Ascending aorta (tissue), 2 donors: ENCODE measurements at regions not wholly inside any gene's neighbourhood (a gene's known extent, or its start where the extent isn't known, plus 50 kb on each side); places are given as distances from the start of the nearest gene placed in this dataset.

Source experiments
- DNase-seq, 2 donors: peaks; one replicate each; pipeline ENCODE4 v3.0.0-alpha.2; 2019; ENCODE audit warnings: low spot score in 2 of 2
- H3K27ac ChIP-seq, 2 donors: fragments of 200-600 bp; sonication (generic); one replicate each; pipeline ENCODE4 v1.5.1; 2016 to 2017; ENCODE audit warnings: mild to moderate bottlenecking in 1 of 2
- H3K27me3 ChIP-seq: fragments of 200-600 bp; sonication (generic); one replicate; pipeline ENCODE4 v1.5.1; 2017
- H3K36me3 ChIP-seq, 2 donors: fragments of 200-600 bp; sonication (generic); one replicate each; pipeline ENCODE4 v1.5.1; 2016
- H3K4me1 ChIP-seq, 2 donors: fragments of 200-600 bp; sonication (generic); one replicate each; pipeline ENCODE4 v1.5.1; 2016 to 2017; ENCODE audit warnings: mild to moderate bottlenecking in 1 of 2
- H3K4me3 ChIP-seq, 2 donors: fragments of 200-600 bp; sonication (generic); one replicate each; pipeline ENCODE4 v1.5.1; 2016 to 2017; ENCODE audit warnings: mild to moderate bottlenecking in 1 of 2
- H3K9me3 ChIP-seq, 2 donors: fragments of 200-600 bp; sonication (generic); one replicate each; pipeline ENCODE4 v1.5.1; 2016
- CTCF ChIP-seq, 3 experiments: fragments of 200-600 bp in 2 of 3; fragments of 450-650 bp in 1 of 3; sonication (generic) in 2 of 3; IDR thresholded peaks; one replicate each; pipeline ENCODE4 v1.5.1; 2016 to 2019; ENCODE audit warnings: antibody characterized with exemption in 3 of 3, mild to moderate bottlenecking in 1 of 3, moderate library complexity in 1 of 3
- intact Hi-C: fragments of 100-400 bp; cut with DNase I; formaldehyde crosslinking; loops from one replicate; pipeline ENCODE4 v1.15.1; 2023

- no peak overlapping the region for H3K4me3 ChIP-seq
- no peak overlapping the region for H3K27ac ChIP-seq
- intact Hi-C loops = no loop called here
- H3K9me3 ChIP-seq = no peaks in the 10 kb centered on the region
- TF ChIP-seq CTCF (IDR thresholded peaks at IDR 0.05) = no peak
- no peaks in the 10 kb centered on the region for H3K36me3 ChIP-seq
- no peak for DNase-seq
- no peaks in the 10 kb centered on the region for H3K27me3 ChIP-seq
- H3K4me1 ChIP-seq = no peaks in the 10 kb centered on the region
These were observed 155.8 kb upstream of the ATP2B1 start for GRCh38 chr12:89864411-89864810.

- Histone ChIP-seq H3K9me3 (no peaks in the 10 kb centered on the region), H3K27me3 (no peaks in the 10 kb centered on the region), H3K4me3 (no peak overlapping the region), H3K27ac (no peak overlapping the region), H3K36me3 (no peaks in the 10 kb centered on the region), H3K4me1 (no peaks in the 10 kb centered on the region)
- TF ChIP-seq CTCF (IDR thresholded peaks at IDR 0.05) = no peak
- no peak for DNase-seq
- intact Hi-C loops = no loop called here
These were observed 155.3 kb upstream of the ATP2B1 start for GRCh38 chr12:89863968-89864367.

- intact Hi-C loops = no loop called here
- no peak for DNase-seq
- H3K4me3 ChIP-seq = no peak overlapping the region
- peak overlapping the region in 1 of 2 donors; percentile 54 for H3K27ac ChIP-seq
- no peak for TF ChIP-seq CTCF (IDR thresholded peaks at IDR 0.05)
- H3K9me3 ChIP-seq = no peaks in the 10 kb centered on the region
- no peaks in the 10 kb centered on the region for H3K27me3 ChIP-seq
- H3K36me3 ChIP-seq = no peaks in the 10 kb centered on the region
- no peaks in the 10 kb centered on the region for H3K4me1 ChIP-seq
These were observed 154.9 kb upstream of the ATP2B1 start for GRCh38 chr12:89863493-89863938.

- intact Hi-C loops = no loop called here
- Histone ChIP-seq H3K27ac (peak overlapping the region in 1 of 2 donors; percentile 54), H3K4me3 (no peak overlapping the region), H3K9me3 (no peaks in the 10 kb centered on the region), H3K36me3 (no peaks in the 10 kb centered on the region), H3K27me3 (no peaks in the 10 kb centered on the region), H3K4me1 (no peaks in the 10 kb centered on the region)
- TF ChIP-seq CTCF (IDR thresholded peaks at IDR 0.05) = no peak
- DNase-seq = no peak
These were observed 154.1 kb upstream of the ATP2B1 start for GRCh38 chr12:89862511-89863445.

- intact Hi-C loops = no loop called here
- Histone ChIP-seq H3K27ac (no peak overlapping the region), H3K4me3 (no peak overlapping the region), H3K27me3 (no peaks in the 10 kb centered on the region), H3K36me3 (no peaks in the 10 kb centered on the region), H3K9me3 (no peaks in the 10 kb centered on the region), H3K4me1 (no peaks in the 10 kb centered on the region)
- DNase-seq = no peak
- no peak for TF ChIP-seq CTCF (IDR thresholded peaks at IDR 0.05)
These were observed 152.4 kb upstream of the ATP2B1 start for GRCh38 chr12:89861086-89861485.
